ENCODE measurements at regions not wholly inside any gene's neighbourhood (a gene's known extent, or its start where the extent isn't known, plus 50 kb on each side); places are given as distances from the start of the nearest gene placed in this dataset.

GRCh38 chr6:166733900-166734299, 106.8 kb upstream of the RPS6KA2 start:
- no peak overlapping the region for H3K4me3 ChIP-seq (ENCODE audit: low read depth, low read length)

GRCh38 chr6:166729658-166730057, 102.6 kb upstream of the RPS6KA2 start:
- no peak overlapping the region for H3K4me3 ChIP-seq (ENCODE audit: low read depth, low read length)

- no peak overlapping the region for H3K4me3 ChIP-seq (ENCODE audit: low read depth, low read length)
Observed at GRCh38 chr6:166728884-166729530, 102.0 kb upstream of the RPS6KA2 start.

GRCh38 chr6:166726201-166726600, 99.2 kb upstream of the RPS6KA2 start:
- H3K4me3 ChIP-seq (ENCODE audit: low read depth, low read length), result no peak overlapping the region

- H3K4me3 ChIP-seq (ENCODE audit: low read depth, low read length), result no peak overlapping the region
Observed at GRCh38 chr6:166725571-166725970, 98.5 kb upstream of the RPS6KA2 start.

- H3K4me3 ChIP-seq (ENCODE audit: low read depth, low read length), result no peak overlapping the region
Observed at GRCh38 chr6:166724576-166724975, 97.5 kb upstream of the RPS6KA2 start.

- no peak overlapping the region for H3K4me3 ChIP-seq (ENCODE audit: low read depth, low read length)
Observed at GRCh38 chr6:166722785-166723184, 95.7 kb upstream of the RPS6KA2 start.

GRCh38 chr6:166721576-166721975, 94.5 kb upstream of the RPS6KA2 start:
- H3K4me3 ChIP-seq (ENCODE audit: low read depth, low read length), result no peak overlapping the region

GRCh38 chr6:166720856-166721255, 93.8 kb upstream of the RPS6KA2 start:
- no peak overlapping the region for H3K4me3 ChIP-seq (ENCODE audit: low read depth, low read length)

GRCh38 chr6:166719019-166719418, 92.0 kb upstream of the RPS6KA2 start:
- H3K4me3 ChIP-seq (ENCODE audit: low read depth, low read length), result no peak overlapping the region

- H3K4me3 ChIP-seq (ENCODE audit: low read depth, low read length), result no peak overlapping the region
Observed at GRCh38 chr6:166718516-166718915, 91.5 kb upstream of the RPS6KA2 start.

GRCh38 chr6:166716910-166717617, 90.0 kb upstream of the RPS6KA2 start:
- no peak overlapping the region for H3K4me3 ChIP-seq (ENCODE audit: low read depth, low read length)

GRCh38 chr6:166715992-166716391, 88.9 kb upstream of the RPS6KA2 start:
- no peak overlapping the region for H3K4me3 ChIP-seq (ENCODE audit: low read depth, low read length)

GRCh38 chr6:166715065-166715464, 88.0 kb upstream of the RPS6KA2 start:
- H3K4me3 ChIP-seq (ENCODE audit: low read depth, low read length), result no peak overlapping the region

- H3K4me3 ChIP-seq (ENCODE audit: low read depth, low read length), result no peak overlapping the region
Observed at GRCh38 chr6:166714581-166714980, 87.5 kb upstream of the RPS6KA2 start.

- H3K4me3 ChIP-seq (ENCODE audit: low read depth, low read length), result no peak overlapping the region
Observed at GRCh38 chr6:166714187-166714510, 87.1 kb upstream of the RPS6KA2 start.

GRCh38 chr6:166713434-166714186, 86.6 kb upstream of the RPS6KA2 start:
- H3K4me3 ChIP-seq (ENCODE audit: low read depth, low read length), result no peak overlapping the region

GRCh38 chr6:166712286-166713228, 85.5 kb upstream of the RPS6KA2 start:
- no peak overlapping the region for H3K4me3 ChIP-seq (ENCODE audit: low read depth, low read length)

GRCh38 chr6:166710084-166710483, 83.0 kb upstream of the RPS6KA2 start:
- H3K4me3 ChIP-seq (ENCODE audit: low read depth, low read length), result no peak overlapping the region

GRCh38 chr6:166708460-166708859, 81.4 kb upstream of the RPS6KA2 start:
- H3K4me3 ChIP-seq (ENCODE audit: low read depth, low read length), result no peak overlapping the region

GRCh38 chr6:166707045-166707444, 80.0 kb upstream of the RPS6KA2 start:
- H3K4me3 ChIP-seq (ENCODE audit: low read depth, low read length), result no peak overlapping the region

Measured in iPS-11a (cell line).